ENCODE measurements at regions not wholly inside any gene's neighbourhood (a gene's known extent, or its start where the extent isn't known, plus 50 kb on each side); places are given as distances from the start of the nearest gene placed in this dataset.
A peak's percentile ranks its signal among the peaks of the same experiment; 100 is the strongest.

- DNase-seq = no peak
These were observed 118.9 kb downstream of the IRS1 start for GRCh38 chr2:226680719-226681118.

GRCh38 chr2:226679389-226680065 is 120.1 kb downstream of the IRS1 start:
- no peak for DNase-seq

GRCh38 chr2:226678422-226678821 is 121.2 kb downstream of the IRS1 start:
- DNase-seq = no peak

- DNase-seq = no peak
These were observed 122.5 kb downstream of the IRS1 start for GRCh38 chr2:226677080-226677479.

GRCh38 chr2:226676618-226677017 is 123.0 kb downstream of the IRS1 start:
- DNase-seq = no peak

- DNase-seq = no peak
These were observed 125.5 kb downstream of the IRS1 start for GRCh38 chr2:226674123-226674522.

- DNase-seq = no peak
These were observed 126.3 kb downstream of the IRS1 start for GRCh38 chr2:226673314-226673723.

GRCh38 chr2:226671141-226671676 is 128.4 kb downstream of the IRS1 start:
- DNase-seq = no peak

- no peak for DNase-seq
These were observed 129.7 kb downstream of the IRS1 start for GRCh38 chr2:226669905-226670304.

GRCh38 chr2:226669249-226669648 is 130.4 kb downstream of the IRS1 start:
- DNase-seq = no peak

- no peak for DNase-seq
These were observed 131.9 kb downstream of the IRS1 start for GRCh38 chr2:226667736-226668135.

- DNase-seq = no peak
These were observed 134.3 kb downstream of the IRS1 start for GRCh38 chr2:226665306-226665831.

GRCh38 chr2:226664661-226665060 is 135.0 kb downstream of the IRS1 start:
- no peak for DNase-seq

- no peak for DNase-seq
These were observed 135.5 kb downstream of the IRS1 start for GRCh38 chr2:226664140-226664539.

- DNase-seq = peak; percentile 10
These were observed 137.7 kb downstream of the IRS1 start for GRCh38 chr2:226661789-226662545.

- no peak for DNase-seq
These were observed 139.1 kb downstream of the IRS1 start for GRCh38 chr2:226660526-226660925.

- DNase-seq = no peak
These were observed 139.5 kb downstream of the IRS1 start for GRCh38 chr2:226660124-226660523.

GRCh38 chr2:226659410-226659809 is 140.2 kb downstream of the IRS1 start:
- DNase-seq = no peak

GRCh38 chr2:226658555-226658954 is 141.1 kb downstream of the IRS1 start:
- DNase-seq = peak; percentile 3

GRCh38 chr2:226657340-226658053 is 142.1 kb downstream of the IRS1 start:
- DNase-seq = no peak

- peak; percentile 30 for DNase-seq
These were observed 143.3 kb downstream of the IRS1 start for GRCh38 chr2:226656367-226656766.

- no peak for DNase-seq
These were observed 143.7 kb downstream of the IRS1 start for GRCh38 chr2:226655871-226656270.
